Inflammatory macrophage treated with lipopolysaccharide for 4 hours (primary cell): ENCODE measurements at regions not wholly inside any gene's neighbourhood (a gene's known extent, or its start where the extent isn't known, plus 50 kb on each side); places are given as distances from the start of the nearest gene placed in this dataset.

ENCODE experiments used
- DNase-seq: peaks from one replicate; pipeline ENCODE4 v3.0.0-alpha.2; 2020

DNA sequence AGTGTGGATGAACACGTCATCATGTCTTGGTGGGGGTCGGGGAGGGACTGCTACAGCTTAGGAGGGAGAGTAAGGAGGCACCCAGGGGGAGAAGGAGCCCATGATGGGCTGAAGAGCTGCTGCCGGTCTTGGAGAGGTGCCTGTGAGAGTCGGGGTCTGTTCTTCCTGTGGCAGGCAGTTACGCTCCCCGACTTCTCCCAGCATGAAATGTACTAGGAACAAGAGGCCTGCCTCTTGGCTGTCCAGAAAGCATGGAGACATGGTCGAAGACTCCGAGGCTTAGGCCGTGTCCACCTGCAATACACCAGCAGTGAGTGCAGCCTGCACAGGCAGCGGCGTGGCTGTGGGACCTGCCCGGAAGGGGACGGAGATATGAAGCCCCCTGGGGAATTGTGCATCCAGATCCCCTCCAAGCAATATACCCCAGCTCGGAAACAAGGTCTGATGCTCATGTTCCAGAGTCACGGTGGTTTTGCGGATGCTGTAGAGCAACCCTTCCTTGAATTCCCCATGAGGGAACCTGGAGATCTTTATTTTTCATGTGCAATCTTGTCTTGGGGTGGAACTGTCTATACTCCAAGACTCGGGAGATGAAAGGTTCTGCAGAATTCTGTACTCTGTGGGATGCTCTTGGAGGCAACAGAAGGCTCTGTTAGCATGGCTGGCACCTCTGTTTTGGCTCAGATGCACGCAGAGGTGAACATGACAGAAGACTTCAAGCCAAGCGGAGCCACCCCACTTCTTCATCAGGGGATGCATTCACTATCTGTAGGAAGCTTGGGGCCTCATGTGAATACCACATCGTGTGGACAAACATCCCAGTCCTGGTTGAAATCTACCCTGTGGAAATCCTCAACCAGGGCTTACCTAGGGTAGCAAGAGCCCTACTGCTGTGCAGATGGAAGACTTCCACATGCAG lies 374.9 kb upstream of the IRX4 start:
- DNase-seq: no peak

DNA sequence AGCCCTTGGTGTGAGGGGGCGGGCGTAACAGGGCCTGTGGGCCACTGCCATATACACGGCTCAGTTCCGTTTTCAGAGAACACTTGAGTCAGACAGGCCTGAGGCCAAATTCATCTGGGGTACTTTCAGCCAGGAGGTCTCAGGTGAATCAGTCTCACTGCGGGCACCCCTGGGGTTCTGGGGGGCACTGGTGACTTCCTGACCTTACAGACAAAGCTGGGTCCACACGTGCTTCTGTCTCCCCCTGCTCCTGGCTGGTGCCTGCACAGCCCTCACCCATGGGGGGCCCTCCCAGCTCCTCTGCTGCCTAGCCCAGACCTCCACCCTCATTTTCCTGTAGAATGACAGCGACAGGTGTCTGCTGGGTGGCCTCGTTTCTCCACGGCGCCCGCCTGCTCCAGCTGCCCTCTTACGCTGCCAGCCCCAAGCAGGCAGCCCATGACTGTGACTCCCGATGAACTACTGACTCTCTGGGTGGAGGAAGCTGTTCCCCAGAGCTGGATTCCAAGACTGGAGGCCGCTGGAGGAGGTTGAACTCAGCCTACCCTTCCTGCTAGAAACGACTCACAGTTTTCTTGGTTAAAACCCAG lies 374.1 kb upstream of the IRX4 start:
- DNase-seq: no peak

DNA sequence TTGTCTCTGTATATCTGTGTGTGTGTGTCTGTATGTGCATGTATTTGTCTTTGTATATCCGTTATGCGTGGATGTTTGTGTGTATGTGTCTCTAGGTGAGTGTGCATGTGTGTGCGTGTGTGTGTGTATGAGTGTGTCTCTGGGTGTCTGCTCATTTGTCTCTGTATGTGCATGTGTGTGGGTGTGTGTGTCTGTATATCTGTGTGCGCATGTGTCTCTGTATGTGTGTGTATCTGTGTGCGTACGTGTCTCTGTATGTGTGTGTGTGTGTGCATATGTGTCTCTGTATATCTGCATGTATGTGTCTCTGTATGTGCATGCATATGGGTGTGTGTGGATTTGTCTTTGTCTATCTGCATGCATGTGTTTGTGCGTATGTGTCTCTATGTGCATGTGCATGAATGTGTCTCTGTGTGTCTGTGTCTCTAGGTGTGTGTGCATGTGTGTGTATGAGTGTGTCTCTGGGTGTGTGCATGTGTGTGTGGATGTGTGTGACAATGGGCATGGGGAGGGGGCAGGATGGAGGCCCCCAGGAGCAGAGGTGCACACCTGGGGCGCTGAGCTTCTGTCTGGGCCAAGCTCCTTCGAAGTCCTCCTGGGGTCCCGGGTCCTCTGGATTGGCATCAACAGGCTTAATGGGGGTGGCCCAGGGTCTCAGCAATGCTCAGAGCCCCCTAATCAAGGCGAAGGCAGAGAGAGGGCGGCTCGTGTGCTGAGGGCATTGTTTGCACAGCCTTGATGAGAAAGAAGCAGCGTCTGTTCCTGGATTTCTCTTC lies 373.4 kb upstream of the IRX4 start:
- DNase-seq: no peak

DNA sequence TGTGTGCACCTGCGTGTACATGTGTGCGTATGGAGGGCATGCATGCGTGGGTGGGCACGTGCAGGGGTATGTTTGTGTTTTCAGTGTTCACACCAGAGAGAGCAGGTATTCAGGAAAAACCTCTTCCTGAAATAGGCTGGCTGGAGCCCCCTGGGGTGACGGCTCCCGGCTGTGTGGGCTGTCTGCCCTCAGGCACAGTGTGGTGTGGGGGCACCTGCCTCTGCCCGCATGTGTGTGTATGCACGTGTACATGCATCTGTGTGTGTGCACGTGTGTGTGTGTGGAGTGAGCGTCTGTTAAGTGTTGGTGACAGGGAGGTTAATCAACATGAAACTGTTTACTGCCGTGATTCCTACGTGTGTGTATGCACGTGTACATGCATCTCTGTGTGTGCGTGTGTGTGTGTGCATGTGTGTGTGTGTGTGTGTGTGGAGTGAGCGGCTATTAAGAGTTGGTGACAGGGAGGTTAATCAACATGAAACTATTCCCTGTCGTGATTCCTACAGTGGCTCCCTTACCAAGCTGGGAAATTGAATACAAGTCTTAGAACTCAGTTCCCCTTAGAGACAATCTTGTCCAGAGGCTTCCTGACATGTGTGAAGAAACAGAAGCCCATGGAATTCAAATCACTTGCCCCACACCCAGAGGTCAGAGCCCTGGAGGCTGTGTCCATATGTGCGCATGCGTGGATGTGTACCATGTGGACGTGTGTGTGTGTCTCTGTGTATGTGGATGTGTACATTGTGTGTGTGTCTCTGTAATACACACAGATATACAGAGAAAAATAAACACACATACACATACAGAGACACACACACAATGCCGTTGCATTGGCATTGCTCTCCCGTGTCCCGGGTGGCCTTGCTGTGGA lies 372.4 kb upstream of the IRX4 start:
- DNase-seq: no peak

DNA sequence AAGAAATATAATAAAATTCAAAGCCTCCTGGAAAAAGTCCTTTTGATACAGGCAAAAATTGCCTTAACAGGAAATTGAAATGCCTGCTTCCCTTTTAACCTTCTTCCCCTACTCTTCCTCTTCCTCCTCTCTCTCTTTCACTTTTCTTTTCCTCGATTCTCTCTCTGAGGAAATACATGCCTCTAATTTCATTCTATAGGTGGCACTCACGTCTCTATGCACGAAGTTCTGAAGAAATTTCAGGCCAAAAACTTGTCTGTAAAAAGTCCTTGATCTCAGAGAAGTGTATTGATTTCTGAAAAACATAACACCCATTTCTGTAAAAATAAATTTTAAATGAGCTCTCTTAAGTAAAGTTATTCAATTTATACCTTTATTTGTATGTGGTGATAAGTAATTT lies 371.7 kb upstream of the IRX4 start:
- DNase-seq: no peak

DNA sequence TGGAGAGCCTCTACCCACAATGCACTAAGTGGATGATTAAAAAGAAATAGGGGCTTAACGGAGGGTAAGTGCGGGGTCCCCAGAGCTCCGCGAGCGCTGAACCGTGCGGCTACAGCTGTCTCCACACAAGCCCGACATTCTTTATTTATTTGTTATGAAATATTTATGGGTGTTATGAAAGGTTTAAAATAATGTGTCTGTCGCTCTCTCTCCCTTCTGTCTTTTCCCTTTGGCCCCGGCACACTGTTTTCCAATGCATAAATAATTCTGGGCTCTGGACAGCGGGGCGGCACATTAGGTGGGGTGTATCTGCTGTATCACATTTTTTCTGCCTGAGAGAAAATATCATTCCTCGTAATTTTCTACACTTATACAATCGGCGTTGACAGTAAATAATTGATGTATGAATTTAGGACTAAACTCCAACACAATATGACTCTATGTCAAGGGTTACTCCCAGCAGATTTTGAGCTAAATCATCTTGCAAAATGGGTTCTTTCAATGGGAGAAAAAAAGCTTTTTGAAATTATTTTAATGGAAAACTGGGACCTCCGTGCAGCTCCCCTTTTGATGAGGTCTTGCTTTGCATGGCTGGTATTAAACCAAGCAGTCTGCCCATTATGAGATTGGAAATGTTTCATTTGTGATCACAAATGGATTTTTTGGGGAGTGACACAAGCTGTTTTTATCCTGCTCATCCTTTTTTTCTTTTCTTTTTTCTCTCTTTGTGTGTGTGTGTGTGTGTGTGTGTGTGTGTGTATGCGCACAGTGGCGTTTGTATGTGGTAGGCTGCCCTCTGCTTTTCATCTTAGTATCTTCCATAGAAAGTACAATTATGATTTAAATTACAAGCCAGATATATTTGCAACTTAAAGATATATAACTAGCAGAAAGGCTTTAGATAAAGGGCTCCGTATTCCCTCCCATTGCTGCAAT lies 370.6 kb upstream of the IRX4 start:
- no peak for DNase-seq

DNA sequence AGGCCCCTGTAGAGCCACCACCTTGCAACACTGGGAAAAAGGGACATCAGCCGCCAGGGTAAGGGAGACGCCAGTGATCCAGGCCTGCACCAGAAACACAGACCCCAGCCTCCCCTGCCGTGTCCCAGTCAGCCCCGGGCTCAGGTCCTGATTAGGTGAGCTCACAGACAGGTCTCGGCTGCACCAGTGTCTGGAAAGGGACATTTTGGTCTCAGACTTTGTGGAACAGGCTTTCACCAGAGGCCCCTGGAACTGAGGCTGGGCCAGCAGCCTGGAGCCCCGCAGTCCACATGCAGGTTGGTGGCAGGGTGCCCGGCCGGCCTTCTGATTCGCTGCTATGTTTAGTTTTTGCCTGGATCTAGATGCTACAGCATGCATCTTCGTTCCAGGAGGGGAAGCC lies 369.0 kb upstream of the IRX4 start:
- no peak for DNase-seq

DNA sequence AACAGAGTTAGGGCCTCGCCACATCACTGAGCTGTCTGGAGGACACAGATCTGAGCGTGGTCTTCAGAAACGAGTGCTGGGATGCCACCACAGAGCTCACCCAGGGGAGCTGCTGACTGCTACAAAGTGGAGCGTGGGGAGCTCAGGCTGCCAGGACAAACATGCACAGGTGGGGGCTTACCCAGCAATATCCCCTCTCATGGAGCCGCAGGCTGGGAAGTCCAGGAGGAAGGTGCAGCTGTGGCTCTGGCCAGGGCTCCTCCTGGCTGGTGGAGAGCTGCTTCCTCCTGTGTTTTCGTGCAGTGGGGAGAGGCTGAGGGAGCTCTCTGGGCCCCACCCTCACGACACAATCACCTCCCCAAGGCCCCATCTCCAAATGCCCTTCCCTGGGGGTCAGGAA lies 368.6 kb upstream of the IRX4 start:
- no peak for DNase-seq

DNA sequence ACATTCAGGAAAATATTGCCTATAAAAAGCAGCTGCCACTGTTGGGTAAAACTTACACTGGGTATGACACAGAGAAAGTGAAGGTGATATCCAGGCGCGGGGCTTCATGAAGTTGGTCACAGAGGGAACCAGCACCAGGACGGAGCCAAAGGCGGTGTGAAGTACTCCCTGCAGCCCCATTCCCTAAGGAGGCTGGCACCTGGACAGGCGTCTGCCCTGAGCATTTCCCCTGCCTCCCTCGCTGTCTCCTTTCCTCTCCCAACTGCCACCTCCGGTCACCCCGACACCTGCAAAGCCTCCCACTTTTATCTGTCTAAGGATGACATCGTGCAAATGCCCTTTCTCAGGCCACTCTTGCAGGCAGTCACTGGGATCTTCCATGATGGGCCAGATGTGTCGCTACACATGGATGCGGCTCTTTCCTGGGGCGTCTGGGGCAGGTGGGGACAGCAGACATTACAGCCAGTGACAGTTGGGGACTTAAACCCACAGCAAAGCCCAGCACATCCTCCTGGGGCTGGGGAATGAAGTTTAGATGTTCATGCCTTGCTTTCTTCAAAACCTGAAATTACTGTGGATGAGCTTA lies 367.7 kb upstream of the IRX4 start:
- no peak for DNase-seq

DNA sequence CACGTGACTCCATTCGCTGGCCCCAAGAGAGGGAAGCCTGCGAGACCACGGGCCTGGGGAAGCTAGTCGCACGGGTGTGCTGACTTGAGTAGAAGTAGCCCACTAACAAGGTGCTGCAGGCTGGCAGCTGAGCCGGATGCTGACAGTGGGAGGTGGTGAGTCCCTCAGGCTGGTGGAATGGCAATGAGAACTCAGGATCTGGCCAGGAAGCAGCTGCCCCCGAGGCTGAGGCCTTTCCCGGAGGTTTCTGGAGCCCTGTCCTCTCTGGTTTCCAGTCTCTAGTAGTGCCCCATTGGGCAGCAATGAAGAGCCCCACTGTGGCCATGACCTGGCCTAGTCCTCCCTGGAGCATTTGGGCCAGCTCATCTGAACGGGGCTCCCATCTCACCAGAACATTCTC lies 366.7 kb upstream of the IRX4 start:
- DNase-seq: no peak

DNA sequence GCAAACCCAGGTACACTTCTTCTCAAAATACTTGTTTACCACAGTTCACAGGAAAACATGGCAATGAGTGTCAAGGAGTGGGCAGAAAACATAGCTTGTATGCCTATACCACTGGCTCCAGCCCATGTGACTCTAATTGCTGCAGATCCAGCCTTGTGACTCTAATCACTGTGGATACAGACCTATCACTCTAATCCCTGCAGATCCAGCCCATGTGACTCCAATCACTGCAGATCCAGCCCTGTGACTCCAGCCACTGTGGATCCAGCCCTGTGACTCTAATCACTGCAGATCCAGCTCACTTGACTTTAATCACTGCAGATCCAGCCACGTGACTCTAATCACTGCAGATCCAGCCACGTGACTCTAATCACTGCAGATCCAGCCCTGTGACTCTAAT lies 366.3 kb upstream of the IRX4 start:
- DNase-seq: no peak

DNA sequence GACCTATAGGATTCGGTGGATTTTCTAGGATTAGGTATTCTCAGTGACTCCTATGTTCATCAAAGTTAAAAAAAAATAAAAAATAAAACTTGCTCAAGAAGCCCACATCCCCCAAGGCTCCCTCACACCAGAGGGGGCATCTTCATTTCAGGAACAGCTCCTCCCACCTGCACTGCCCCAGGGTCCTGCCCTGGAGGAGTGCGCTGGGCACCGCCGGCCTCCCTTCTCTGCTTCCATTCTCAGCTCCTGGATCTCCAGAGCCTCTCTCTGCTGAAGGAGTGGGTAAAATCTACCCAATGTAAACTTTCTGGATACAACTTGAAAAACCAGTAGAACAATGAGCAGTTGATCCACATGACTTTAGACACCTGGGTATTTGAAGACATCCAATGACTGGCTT lies 359.8 kb upstream of the IRX4 start:
- DNase-seq: no peak

DNA sequence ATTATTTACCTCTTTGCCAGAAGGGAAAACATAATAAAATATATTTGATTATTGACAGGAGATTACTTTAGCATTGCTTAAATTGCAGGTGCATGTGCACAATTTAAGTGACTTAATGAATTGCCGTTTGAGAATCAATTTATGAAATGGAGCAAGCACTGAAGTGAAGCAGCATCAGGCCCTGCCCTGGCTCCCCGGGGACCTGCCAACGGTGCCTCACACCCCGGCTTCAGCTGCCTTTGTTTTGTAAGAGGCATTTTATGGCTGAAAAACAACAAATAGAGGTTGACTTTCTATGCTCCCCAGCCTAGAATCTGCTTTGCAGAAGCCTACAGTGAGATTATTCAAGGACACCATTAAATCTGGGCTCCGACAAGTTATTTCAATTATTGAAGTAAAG lies 359.1 kb upstream of the IRX4 start:
- no peak for DNase-seq

DNA sequence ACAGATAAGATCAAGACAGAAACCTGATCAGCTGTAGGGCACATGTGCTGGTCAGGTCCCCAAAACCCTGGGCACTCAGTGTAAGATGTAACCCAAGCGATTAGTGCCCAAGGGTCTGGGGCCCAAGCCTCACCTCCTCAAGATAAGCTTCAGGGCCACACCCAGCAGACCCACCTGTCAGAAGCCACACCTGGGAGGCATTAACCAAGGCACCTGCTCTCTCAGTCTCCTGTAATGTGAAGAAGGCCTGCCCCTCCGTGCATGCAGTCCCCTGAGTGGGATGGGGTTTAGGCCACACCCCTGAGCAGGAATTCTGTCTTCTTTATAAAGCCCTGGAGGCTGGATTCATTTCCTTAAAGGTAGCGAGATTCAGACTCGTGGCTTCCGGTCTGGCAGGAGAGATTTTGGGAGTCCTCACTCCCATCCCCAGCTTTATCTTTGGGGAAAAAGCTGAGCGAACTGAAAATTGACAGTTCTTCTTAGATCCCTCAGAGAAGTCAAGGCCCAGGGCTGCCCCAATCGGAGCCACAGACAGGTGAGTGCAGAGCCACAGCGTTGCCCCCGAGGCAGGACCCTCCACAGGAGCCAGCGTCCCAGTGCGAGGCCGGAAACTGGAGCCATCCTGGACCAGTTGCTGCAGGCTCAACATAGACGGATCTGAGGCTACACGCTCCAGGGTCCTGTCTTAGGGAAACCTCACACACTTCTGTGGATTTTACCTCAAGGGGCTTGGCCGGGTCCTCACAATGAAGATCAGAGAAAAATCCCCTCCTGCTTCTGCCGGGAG lies 357.6 kb upstream of the IRX4 start:
- DNase-seq: no peak

DNA sequence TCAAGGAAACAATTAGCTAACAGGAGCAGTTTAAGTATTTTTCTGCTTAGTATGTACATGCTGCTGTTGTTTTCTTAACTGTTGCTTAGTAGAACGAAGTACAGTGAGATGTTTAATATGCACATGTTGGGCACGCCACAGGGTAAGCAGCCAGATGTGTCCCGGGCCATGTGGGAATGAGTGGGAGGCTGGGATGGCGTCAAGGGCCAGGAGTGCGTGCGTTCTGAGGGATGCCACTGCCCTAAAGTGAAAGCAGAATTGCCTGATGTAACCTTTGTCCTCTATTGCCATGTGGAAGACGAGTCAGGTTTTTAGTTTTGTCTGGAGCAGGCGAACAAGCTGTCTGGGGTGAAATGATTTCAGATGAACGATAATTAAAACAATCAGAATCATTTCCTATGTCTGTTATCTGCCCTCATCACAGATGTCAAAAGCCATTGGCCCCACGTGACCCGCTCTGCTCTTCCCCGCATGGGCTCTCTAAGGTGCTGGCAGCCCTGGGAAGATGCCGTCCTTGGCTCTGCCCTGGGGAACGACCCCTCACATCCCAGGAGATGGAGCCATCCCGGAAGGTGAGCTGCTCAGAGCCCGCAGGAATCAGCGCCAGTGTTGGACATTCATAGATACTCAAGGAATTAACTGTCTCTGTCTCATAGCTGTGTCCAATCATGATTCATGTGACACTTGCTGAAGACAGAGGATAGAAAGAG lies 356.6 kb upstream of the IRX4 start:
- DNase-seq: no peak

DNA sequence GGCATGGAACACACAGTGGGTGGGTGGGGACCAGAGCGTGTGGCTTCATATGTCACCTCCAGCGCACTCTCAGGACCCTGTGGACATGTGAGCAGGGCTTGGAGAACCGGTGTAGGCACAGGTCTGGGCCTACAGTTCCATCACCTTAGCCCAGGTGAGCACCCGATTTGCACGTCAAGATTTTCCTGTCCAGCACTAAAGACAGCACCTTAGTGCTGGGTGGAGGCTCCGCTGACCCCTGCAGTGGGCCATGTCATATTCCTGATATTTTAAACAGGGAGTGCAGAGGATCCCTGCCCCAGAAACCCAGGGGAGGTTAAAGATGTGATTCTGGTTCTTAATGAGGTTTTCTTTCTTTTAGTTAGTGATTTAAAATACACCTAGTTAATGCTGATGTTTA lies 356.0 kb upstream of the IRX4 start:
- no peak for DNase-seq

DNA sequence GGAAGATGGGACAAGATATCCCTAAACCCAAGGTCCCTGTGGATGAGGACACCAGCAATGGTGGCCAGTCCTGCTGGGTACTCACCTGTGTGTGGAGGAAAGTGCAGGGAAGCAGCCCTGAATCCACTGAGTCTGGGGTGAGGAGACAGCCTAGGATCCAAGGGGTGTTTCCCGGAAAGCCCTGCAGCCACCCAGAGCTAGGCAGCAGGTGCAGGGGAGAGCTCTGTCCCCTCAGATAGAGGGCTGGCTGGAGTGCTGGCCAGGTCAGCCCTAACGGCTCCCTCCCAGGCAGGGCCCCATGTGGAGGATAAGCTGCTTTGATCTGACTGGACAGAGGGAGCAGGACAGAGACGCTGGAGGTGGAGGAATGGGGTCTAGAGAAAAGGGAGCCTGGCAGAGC lies 344.7 kb upstream of the IRX4 start:
- no peak for DNase-seq

DNA sequence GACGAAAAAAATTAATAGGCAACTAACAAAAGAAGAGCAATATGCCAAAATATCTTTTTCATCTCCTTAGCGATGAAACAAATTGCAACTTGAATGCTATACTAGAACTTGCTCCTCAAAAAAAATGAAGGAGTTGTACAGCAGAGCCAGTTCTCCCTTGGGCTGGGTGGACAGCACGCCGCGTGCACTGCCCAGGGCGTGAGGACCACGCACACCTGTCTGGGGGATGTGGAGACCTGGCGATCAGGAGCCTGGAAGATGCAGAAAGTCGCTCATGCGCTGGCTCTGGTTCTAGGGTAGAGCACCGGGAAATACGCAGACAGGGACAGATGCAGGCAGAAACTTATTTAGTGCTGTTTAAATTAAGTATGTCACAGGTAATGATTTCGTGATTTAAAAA lies 342.0 kb upstream of the IRX4 start:
- DNase-seq: no peak

DNA sequence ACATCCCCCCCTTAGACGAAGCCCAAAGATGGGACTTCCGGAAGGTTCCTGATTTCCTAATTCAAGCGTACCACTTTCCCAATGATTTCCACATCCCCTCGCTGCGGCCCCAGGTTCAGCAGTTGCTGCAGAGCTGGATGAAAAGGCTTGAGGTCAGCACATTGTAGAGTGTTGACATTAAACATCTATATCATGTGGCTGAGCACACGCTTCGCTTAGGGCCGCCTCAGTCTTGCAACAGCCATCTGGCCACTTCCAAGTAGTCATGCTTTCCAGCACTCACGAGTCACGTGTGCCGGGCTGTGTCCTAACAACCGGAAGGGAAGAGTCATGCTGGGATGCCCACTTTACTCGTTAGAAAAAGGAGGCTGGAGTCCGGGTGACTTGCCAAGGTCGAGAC lies 340.6 kb upstream of the IRX4 start:
- DNase-seq: no peak
